ENCODE measurements at regions not wholly inside any gene's neighbourhood (a gene's known extent, or its start where the extent isn't known, plus 50 kb on each side); places are given as distances from the start of the nearest gene placed in this dataset.

DNA sequence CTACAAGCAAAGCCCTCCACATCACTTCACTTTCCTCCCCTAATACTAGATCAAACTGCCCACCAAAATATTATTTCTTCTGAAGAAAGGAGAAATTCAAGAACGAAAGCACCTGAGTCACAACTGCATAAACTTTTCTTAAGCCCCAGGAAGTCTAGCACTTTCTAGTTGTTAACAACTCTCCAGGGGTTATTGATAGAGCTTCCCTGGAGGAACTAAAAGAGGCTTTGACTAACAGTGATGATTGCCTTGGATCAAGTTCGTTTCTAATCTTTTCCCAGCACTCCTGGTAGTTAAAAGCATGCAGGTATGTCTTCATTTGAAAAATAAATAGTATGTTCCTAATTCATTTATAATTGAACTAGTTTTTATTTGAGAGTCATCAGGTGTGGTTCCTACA is 917.0 kb downstream of the TUSC7 start (continued):
- TF ChIP-seq, protein P1, sequence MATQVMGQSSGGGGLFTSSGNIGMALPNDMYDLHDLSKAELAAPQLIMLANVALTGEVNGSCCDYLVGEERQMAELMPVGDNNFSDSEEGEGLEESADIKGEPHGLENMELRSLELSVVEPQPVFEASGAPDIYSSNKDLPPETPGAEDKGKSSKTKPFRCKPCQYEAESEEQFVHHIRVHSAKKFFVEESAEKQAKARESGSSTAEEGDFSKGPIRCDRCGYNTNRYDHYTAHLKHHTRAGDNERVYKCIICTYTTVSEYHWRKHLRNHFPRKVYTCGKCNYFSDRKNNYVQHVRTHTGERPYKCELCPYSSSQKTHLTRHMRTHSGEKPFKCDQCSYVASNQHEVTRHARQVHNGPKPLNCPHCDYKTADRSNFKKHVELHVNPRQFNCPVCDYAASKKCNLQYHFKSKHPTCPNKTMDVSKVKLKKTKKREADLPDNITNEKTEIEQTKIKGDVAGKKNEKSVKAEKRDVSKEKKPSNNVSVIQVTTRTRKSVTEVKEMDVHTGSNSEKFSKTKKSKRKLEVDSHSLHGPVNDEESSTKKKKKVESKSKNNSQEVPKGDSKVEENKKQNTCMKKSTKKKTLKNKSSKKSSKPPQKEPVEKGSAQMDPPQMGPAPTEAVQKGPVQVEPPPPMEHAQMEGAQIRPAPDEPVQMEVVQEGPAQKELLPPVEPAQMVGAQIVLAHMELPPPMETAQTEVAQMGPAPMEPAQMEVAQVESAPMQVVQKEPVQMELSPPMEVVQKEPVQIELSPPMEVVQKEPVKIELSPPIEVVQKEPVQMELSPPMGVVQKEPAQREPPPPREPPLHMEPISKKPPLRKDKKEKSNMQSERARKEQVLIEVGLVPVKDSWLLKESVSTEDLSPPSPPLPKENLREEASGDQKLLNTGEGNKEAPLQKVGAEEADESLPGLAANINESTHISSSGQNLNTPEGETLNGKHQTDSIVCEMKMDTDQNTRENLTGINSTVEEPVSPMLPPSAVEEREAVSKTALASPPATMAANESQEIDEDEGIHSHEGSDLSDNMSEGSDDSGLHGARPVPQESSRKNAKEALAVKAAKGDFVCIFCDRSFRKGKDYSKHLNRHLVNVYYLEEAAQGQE (IDR thresholded peaks at IDR 0.05; ENCODE audit: unreplicated experiment): no peak
- no peak for TF ChIP-seq EZH2phosphoT487 (IDR thresholded peaks at IDR 0.05; ENCODE audit: unreplicated experiment)

DNA sequence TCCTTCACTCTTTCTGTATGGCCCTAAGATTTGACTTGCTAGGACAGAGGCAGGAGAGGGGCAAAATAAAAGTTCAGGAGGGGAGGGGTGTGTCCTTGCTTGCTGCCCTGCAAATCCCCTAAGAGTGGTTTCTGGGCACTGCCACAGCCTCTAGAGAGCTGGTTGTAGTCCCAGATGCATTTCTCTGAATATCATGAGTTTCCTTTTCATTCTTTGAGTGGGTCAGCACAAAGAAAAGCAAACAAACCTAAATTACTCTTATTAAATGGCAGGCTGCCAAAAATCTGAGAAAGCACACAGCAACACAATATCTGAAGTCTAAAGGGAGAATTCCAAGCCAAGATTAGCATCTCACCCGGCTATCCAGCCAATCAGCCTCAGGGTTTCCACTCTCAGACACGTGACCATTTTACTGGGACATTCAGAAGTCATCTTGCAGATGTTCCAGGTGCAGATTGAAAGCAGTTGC is 919.3 kb downstream of the TUSC7 start:
- no peak for DNase-seq (ENCODE audit: low spot score)
- no peak overlapping the region for H3K4me3 Mint-ChIP-seq
- H3K27ac Mint-ChIP-seq: no peak overlapping the region
- TF ChIP-seq EZH2phosphoT487 (IDR thresholded peaks at IDR 0.05; ENCODE audit: unreplicated experiment) (no peak), POLR2AphosphoS5 (IDR thresholded peaks at IDR 0.05; ENCODE audit: low read depth) (no peak), EZH2 (IDR thresholded peaks at IDR 0.05; ENCODE audit: low read depth, unreplicated experiment) (no peak), CREB1 (CRISPR knock-in tag; IDR thresholded peaks at IDR 0.05; ENCODE audit: low read depth) (no peak), JUNB (IDR thresholded peaks at IDR 0.05; ENCODE audit: unreplicated experiment) (no peak), CTCF (conservative IDR thresholded peaks at IDR 0.05; ENCODE audit: low read depth in 2 of 2) (no peak), STAT1 (IDR thresholded peaks at IDR 0.05; ENCODE audit: unreplicated experiment) (no peak), ZNF462 (CRISPR knock-in tag; IDR thresholded peaks at IDR 0.05) (no peak), ZNF114 (CRISPR knock-in tag; IDR thresholded peaks at IDR 0.05) (no peak)
- TF ChIP-seq, protein P1 (IDR thresholded peaks at IDR 0.05; ENCODE audit: unreplicated experiment): no peak

More for the DNA sequence above, 919.3 kb downstream of the TUSC7 start:
- Histone ChIP-seq H3K27me3 (ENCODE audit: insufficient read depth) (no peaks in the 10 kb centered on the region), H2AFZ (no peak overlapping the region), H4K20me1 (replicated peaks; ENCODE audit: insufficient read depth) (no peaks in the 10 kb centered on the region), H3K4me1 (ENCODE audit: insufficient read depth) (peaks cover 15% of the 10 kb centered on the region), H3K9me2 (ENCODE audit: insufficient read depth) (no peaks in the 10 kb centered on the region), H3K27ac (ENCODE audit: low read depth) (no peak overlapping the region), H3K79me2 (replicated peaks; ENCODE audit: insufficient read depth) (no peaks in the 10 kb centered on the region), H3K36me3 (ENCODE audit: insufficient read depth) (no peaks in the 10 kb centered on the region), H3F3A (replicated peaks; ENCODE audit: low read depth) (no peaks in the 10 kb centered on the region), H3K4me3 (no peak overlapping the region), H3K4me2 (no peak overlapping the region)
- no peak for ATAC-seq
- Mint-ChIP-seq H3K9me3 (no peaks in the 10 kb centered on the region), H3K36me3 (ENCODE audit: low read depth) (no peaks in the 10 kb centered on the region), H3K27me3 (ENCODE audit: insufficient read depth, low read depth, poor library complexity) (peaks cover 1% of the 10 kb centered on the region), H3K4me1 (peaks cover 28% of the 10 kb centered on the region)

All from GM23338 (cell line).